ENCODE measurements at regions not wholly inside any gene's neighbourhood (a gene's known extent, or its start where the extent isn't known, plus 50 kb on each side); places are given as distances from the start of the nearest gene placed in this dataset.

GRCh38 chr1:104574620-104575019, 824.9 kb downstream of the AMY1C start:
- FAIRE-seq: no peak
- Histone ChIP-seq H3K27ac (ENCODE audit: control insufficient read depth, insufficient read depth) (no peak overlapping the region), H2AFZ (ENCODE audit: control insufficient read depth, low read depth, low read length) (no peak overlapping the region), H3K9me3 (replicated peaks; ENCODE audit: control insufficient read depth, insufficient read depth, low read length) (no peaks in the 10 kb centered on the region), H3K4me3 (no peak overlapping the region), H4K20me1 (ENCODE audit: control insufficient read depth, insufficient read depth) (no peaks in the 10 kb centered on the region), H3K4me2 (ENCODE audit: control insufficient read depth, insufficient read depth) (no peak overlapping the region), H3K9ac (ENCODE audit: control insufficient read depth, insufficient read depth, low read length) (no peak overlapping the region), H3K27me3 (replicated peaks in 1 of 2; ENCODE audit: control insufficient read depth in 2 of 2, insufficient read depth in 2 of 2, low read length in 1 of 2) (no peaks in the 10 kb centered on the region), H3K79me2 (ENCODE audit: control insufficient read depth, insufficient read depth, low read length) (no peaks in the 10 kb centered on the region), H3K4me1 (ENCODE audit: control insufficient read depth, insufficient read depth, low read length) (no peaks in the 10 kb centered on the region), H3K36me3 (ENCODE audit: control insufficient read depth in 2 of 2, insufficient read depth in 2 of 2, low read length in 1 of 2) (no peaks in the 10 kb centered on the region)
- TF ChIP-seq SRF (IDR thresholded peaks at IDR 0.05; ENCODE audit: low read depth in 2 of 2, low read length in 2 of 2) (no peak), NFYB (IDR thresholded peaks at IDR 0.05; ENCODE audit: insufficient read depth, low read depth, low read length) (no peak), MYC (IDR thresholded peaks at IDR 0.05; ENCODE audit: insufficient read depth, insufficient read length, insufficient replicate concordance, low read length, severe bottlenecking) (no peak), FOXM1 (IDR thresholded peaks at IDR 0.05; ENCODE audit: low read depth, low read length) (no peak), REST (IDR thresholded peaks at IDR 0.05; ENCODE audit: low read depth, low read length) (no peak), NFXL1 (IDR thresholded peaks at IDR 0.05; ENCODE audit: borderline replicate concordance) (no peak), CTCF (IDR thresholded peaks at IDR 0.05 in 2 of 3, conservative IDR thresholded peaks at IDR 0.05 in 1 of 3; ENCODE audit: control insufficient read depth in 2 of 3, extremely low read depth in 1 of 3, insufficient read depth in 1 of 3, low read depth in 3 of 3, low read length in 3 of 3) (no peak), RAD51 (IDR thresholded peaks at IDR 0.05) (no peak), NFYA (IDR thresholded peaks at IDR 0.05; ENCODE audit: borderline replicate concordance, low read depth, low read length) (no peak), CBX5 (IDR thresholded peaks at IDR 0.05; ENCODE audit: low read depth) (no peak), PML (IDR thresholded peaks at IDR 0.05; ENCODE audit: low read length) (no peak), ZNF384 (IDR thresholded peaks at IDR 0.05; ENCODE audit: borderline replicate concordance, low read depth, low read length) (no peak), TCF7 (IDR thresholded peaks at IDR 0.05; ENCODE audit: borderline replicate concordance) (no peak), IRF4 (IDR thresholded peaks at IDR 0.05; ENCODE audit: low read depth, low read length) (no peak), FOS (IDR thresholded peaks at IDR 0.05; ENCODE audit: borderline replicate concordance, extremely low read depth, insufficient read length) (no peak), PRDM15 (CRISPR knock-in tag; IDR thresholded peaks at IDR 0.05) (no peak)
- ChIA-PET POLR2A (no interaction called here), CTCF (no interaction called here), SMC1A (ENCODE audit: uncharacterized antibody, unreplicated experiment) (no interaction called here), RAD21 (ENCODE audit: unreplicated experiment) (no interaction called here)
- 0% methylated on average over 2 of the region's 2 CpGs for WGBS (ENCODE audit: insufficient coverage, insufficient replicate concordance, low lambda C conversion rate, missing lambda C conversion rate)
- intact Hi-C loops (cut with micrococcal nuclease; ENCODE audit: unreplicated experiment) (loop anchor here (5.0 kb wide), 1 partner anchor 52 kb away; no protein-coding TSS in a partner anchor), in situ Hi-C loops (cut with MboI) (no loop called here)
- ATAC-seq: no peak
- DNase-seq (ENCODE audit: low read depth, low spot score): no peak
- no TSS peak for BruUV-seq (replicated peaks)

Data from GM12878 (cell line).